Tibial artery (tissue), 4 donors: ENCODE measurements at regions not wholly inside any gene's neighbourhood (a gene's known extent, or its start where the extent isn't known, plus 50 kb on each side); places are given as distances from the start of the nearest gene placed in this dataset.

Experiments used
- DNase-seq, 2 donors: peaks; one replicate each; pipeline ENCODE4 v3.0.0-alpha.2; 2019
- H3K27ac ChIP-seq, 2 donors: fragments of 200-600 bp; sonication (generic) in 1 of 2; 1 replicate in 1 of 2; 2 replicates in 1 of 2; pipeline ENCODE4 v1.5.1; 2018 to 2019; ENCODE audit warnings: mild to moderate bottlenecking in 1 of 2
- H3K27me3 ChIP-seq, 2 donors: fragments of 200-600 bp; sonication (generic) in 1 of 2; one replicate each; pipeline versions ENCODE4 v1.5.1 to v1.6.0; 2016 to 2019
- H3K36me3 ChIP-seq, 3 donors: fragments of 200-600 bp; sonication (generic) in 2 of 3; one replicate each; pipeline ENCODE4 v1.5.1; 2016 to 2019; ENCODE audit warnings: mild to moderate bottlenecking in 2 of 3
- H3K4me1 ChIP-seq, 4 donors: fragments of 200-600 bp; sonication (generic) in 2 of 4; 1 replicate in 3 of 4; 2 replicates in 1 of 4; pipeline ENCODE4 v1.5.1; 2016 to 2019
- H3K4me3 ChIP-seq, 2 donors: fragments of 200-600 bp; sonication (generic) in 1 of 2; 1 replicate in 1 of 2; 2 replicates in 1 of 2; pipeline ENCODE4 v1.5.1; 2018 to 2019; ENCODE audit warnings: mild to moderate bottlenecking in 2 of 2
- H3K9me3 ChIP-seq, 3 donors: fragments of 200-600 bp; sonication (generic) in 1 of 3; one replicate each; pipeline ENCODE4 v1.5.1; 2016 to 2019
- intact Hi-C: fragments of 100-400 bp; cut with DNase I; formaldehyde crosslinking; loops from one replicate; pipeline ENCODE4 v1.15.0; 2023; ENCODE audit warnings: low total_unique reads
- TF ChIP-seq, protein P1 (sequence below), 2 experiments: fragments of 200-600 bp in 1 of 2; fragments of 450-650 bp in 1 of 2; IDR thresholded peaks; one replicate each; pipeline ENCODE4 v1.5.1; 2017 to 2019; ENCODE audit warnings: antibody characterized with exemption in 2 of 2, mild to moderate bottlenecking in 1 of 2, moderate library complexity in 1 of 2

DNA sequence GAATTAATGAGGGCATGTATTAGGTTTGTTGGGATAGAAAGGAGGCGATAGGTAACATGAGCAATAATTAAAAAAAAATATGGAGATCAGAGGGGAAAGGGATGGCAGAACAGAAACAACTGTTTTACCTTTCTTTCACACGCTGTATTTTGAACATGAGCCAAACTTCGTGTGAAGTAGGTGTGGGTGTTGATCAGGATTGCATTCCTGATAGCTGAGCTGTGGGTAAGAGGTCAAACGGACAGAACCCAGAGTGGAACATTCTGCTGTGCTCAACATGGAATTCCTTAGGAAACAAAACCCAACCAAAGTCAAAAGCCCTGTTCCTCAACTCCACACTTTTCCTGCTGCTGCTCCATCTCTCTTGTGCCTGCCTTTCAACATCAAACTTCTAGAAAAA is 162.5 kb upstream of the CASK start:
- H3K9me3 ChIP-seq: no peaks in the 10 kb centered on the region
- H3K4me1 ChIP-seq: no peaks in the 10 kb centered on the region
- no peak overlapping the region for H3K4me3 ChIP-seq
- DNase-seq: no peak
- no peaks in the 10 kb centered on the region for H3K36me3 ChIP-seq
- intact Hi-C loops: no loop called here
- H3K27ac ChIP-seq: no peak overlapping the region
- TF ChIP-seq, protein P1, sequence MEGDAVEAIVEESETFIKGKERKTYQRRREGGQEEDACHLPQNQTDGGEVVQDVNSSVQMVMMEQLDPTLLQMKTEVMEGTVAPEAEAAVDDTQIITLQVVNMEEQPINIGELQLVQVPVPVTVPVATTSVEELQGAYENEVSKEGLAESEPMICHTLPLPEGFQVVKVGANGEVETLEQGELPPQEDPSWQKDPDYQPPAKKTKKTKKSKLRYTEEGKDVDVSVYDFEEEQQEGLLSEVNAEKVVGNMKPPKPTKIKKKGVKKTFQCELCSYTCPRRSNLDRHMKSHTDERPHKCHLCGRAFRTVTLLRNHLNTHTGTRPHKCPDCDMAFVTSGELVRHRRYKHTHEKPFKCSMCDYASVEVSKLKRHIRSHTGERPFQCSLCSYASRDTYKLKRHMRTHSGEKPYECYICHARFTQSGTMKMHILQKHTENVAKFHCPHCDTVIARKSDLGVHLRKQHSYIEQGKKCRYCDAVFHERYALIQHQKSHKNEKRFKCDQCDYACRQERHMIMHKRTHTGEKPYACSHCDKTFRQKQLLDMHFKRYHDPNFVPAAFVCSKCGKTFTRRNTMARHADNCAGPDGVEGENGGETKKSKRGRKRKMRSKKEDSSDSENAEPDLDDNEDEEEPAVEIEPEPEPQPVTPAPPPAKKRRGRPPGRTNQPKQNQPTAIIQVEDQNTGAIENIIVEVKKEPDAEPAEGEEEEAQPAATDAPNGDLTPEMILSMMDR (IDR thresholded peaks at IDR 0.05): no peak
- H3K27me3 ChIP-seq: no peaks in the 10 kb centered on the region

DNA sequence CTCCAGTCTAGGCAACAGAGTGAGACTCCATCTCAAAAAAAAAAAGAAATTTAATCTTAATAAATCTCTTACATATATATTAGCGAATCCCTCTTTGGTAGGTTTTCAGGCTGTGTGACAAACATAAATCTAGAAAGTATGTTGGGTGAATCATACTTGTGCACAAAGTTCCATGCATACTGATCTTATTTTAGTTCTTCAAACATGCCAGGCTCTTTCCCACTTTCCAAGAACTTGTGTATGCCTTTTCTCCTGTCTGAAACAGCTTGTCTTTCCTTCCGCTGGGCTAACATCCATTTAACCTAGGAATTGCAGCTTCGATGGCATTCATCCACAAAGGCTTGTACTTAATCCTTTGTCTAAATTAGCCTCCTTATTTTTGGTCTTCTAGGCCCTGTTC is 156.6 kb upstream of the CASK start:
- H3K4me1 ChIP-seq: peaks cover 0 to 11% (median 0%) of the 10 kb centered on the region in 4 donors
- intact Hi-C loops: no loop called here
- H3K27ac ChIP-seq: peak overlapping the region in 1 of 2 donors; percentile 6
- H3K4me3 ChIP-seq: no peak overlapping the region
- TF ChIP-seq, protein P1 (IDR thresholded peaks at IDR 0.05): no peak
- H3K36me3 ChIP-seq: no peaks in the 10 kb centered on the region
- no peaks in the 10 kb centered on the region for H3K9me3 ChIP-seq
- DNase-seq: no peak
- H3K27me3 ChIP-seq: no peaks in the 10 kb centered on the region

DNA sequence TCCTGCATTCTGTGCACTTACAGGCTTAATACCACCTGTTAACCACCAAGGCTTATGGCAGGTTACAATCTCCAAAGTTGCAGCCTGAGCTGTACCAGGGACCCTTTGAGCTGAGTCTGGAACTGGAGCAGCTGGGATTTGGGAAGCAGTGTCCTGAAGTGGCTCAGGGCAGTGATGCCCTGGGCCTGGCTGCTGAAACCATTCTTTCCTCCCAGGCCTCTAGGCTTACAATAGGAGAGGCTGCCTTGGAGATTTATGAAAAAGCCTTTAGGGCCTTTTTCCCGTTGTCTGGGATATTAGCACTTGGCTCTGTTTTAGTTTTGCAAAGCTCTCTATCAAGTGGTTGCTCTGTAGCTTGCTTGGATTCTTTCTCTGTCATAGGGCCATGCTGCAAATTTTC is 154.3 kb upstream of the CASK start:
- H3K4me3 ChIP-seq: no peak overlapping the region
- DNase-seq: no peak
- H3K4me1 ChIP-seq: peaks cover 0 to 11% (median 0%) of the 10 kb centered on the region in 4 donors
- TF ChIP-seq, protein P1 (IDR thresholded peaks at IDR 0.05): no peak
- no peaks in the 10 kb centered on the region for H3K36me3 ChIP-seq
- no peaks in the 10 kb centered on the region for H3K9me3 ChIP-seq
- no peak overlapping the region for H3K27ac ChIP-seq
- H3K27me3 ChIP-seq: no peaks in the 10 kb centered on the region
- intact Hi-C loops: no loop called here

DNA sequence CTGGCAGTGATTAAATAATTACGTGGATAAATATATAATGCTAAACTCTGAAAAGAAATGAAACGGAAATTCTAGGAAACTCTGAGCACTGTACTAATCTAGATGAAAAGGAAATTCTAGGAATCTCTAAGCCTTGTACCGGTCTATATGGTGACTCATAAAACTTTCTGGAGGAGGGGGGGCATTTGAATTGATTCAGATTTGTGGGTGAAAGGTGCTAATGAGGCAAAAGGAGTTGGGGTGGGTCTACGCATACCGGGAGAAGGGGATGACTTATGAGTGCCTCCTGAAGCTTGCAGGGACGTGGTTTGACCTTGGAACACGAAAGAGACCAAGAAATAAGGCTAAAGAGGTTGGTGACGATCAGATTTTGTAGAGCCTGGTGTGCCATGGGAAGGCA is 151.7 kb upstream of the CASK start:
- Histone ChIP-seq H3K27ac (no peak overlapping the region), H3K9me3 (no peaks in the 10 kb centered on the region), H3K36me3 (no peaks in the 10 kb centered on the region), H3K4me3 (no peak overlapping the region), H3K27me3 (no peaks in the 10 kb centered on the region), H3K4me1 (peaks cover 0 to 12% (median 0%) of the 10 kb centered on the region in 4 donors)
- DNase-seq: no peak
- TF ChIP-seq, protein P1 (IDR thresholded peaks at IDR 0.05): no peak
- intact Hi-C loops: no loop called here

DNA sequence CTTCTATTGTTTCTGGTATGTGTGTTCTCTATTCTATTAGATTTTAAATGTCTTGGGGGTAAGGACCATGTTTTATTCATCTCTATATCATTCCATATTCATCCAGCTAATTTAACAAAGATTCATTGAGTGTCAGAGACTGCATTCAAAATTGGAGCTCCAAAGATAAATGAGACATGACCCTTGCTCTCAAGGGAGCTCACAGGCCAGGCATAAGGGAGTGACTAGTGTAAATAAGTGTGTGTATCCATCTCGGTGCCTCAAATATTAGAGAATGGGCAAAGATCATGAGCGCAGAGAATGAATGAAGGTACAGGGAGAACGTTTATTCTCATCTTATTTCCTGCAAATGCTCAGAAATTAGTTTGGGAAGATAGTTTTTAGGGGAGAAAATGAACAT is 150.1 kb upstream of the CASK start:
- intact Hi-C loops: no loop called here
- no peaks in the 10 kb centered on the region for H3K27me3 ChIP-seq

More for the DNA sequence above, 150.1 kb upstream of the CASK start:
- peaks cover 0 to 7% (median 0%) of the 10 kb centered on the region in 4 donors for H3K4me1 ChIP-seq
- no peak for DNase-seq
- H3K4me3 ChIP-seq: no peak overlapping the region
- H3K27ac ChIP-seq: no peak overlapping the region
- TF ChIP-seq, protein P1 (IDR thresholded peaks at IDR 0.05): no peak
- no peaks in the 10 kb centered on the region for H3K9me3 ChIP-seq
- no peaks in the 10 kb centered on the region for H3K36me3 ChIP-seq
